HEK293T (cell line): ENCODE measurements at regions not wholly inside any gene's neighbourhood (a gene's known extent, or its start where the extent isn't known, plus 50 kb on each side); places are given as distances from the start of the nearest gene placed in this dataset.

Experiments
- ARNT ChIP-seq: fragments of 450-650 bp; IDR thresholded peaks from 2 replicates; pipeline ENCODE4 v1.6.1; 2017; ENCODE audit warnings: mild to moderate bottlenecking
- BHLHE40 ChIP-seq: fragments of 450-650 bp; IDR thresholded peaks from 2 replicates; pipeline ENCODE4 v1.6.1; 2016; ENCODE audit warnings: mild to moderate bottlenecking, moderate library complexity, borderline replicate concordance
- CTBP1 ChIP-seq: fragments of 450-650 bp; IDR thresholded peaks from 2 replicates; pipeline ENCODE4 v1.6.1; 2016; ENCODE audit warnings: borderline replicate concordance
- FOXK2 ChIP-seq: fragments of 450-650 bp; IDR thresholded peaks from 2 replicates; pipeline ENCODE4 v1.6.1; 2016; ENCODE audit warnings: mild to moderate bottlenecking
- FOXM1 ChIP-seq: fragments of 450-650 bp; IDR thresholded peaks from 2 replicates; pipeline ENCODE4 v1.6.1; 2017; ENCODE audit warnings: mild to moderate bottlenecking, borderline replicate concordance
- HDGF ChIP-seq: fragments of 450-650 bp; IDR thresholded peaks from 2 replicates; pipeline ENCODE4 v1.6.1; 2017; ENCODE audit warnings: antibody characterized with exemption, borderline replicate concordance
- SP1 ChIP-seq: fragments of 450-650 bp; IDR thresholded peaks from 2 replicates; pipeline ENCODE4 v1.6.1; 2017
- TARDBP ChIP-seq: fragments of 450-650 bp; IDR thresholded peaks from 2 replicates; pipeline ENCODE4 v1.6.1; 2016

- TF ChIP-seq SP1 (no peak), FOXM1 (no peak), TARDBP (no peak), CTBP1 (no peak), HDGF (no peak), BHLHE40 (no peak), FOXK2 (no peak), ARNT (no peak)
Measured at GRCh38 chr2:120565929-120566328, 169.7 kb upstream of the GLI2 start.
